IMR-90 (cell line): ENCODE measurements at regions not wholly inside any gene's neighbourhood (a gene's known extent, or its start where the extent isn't known, plus 50 kb on each side); places are given as distances from the start of the nearest gene placed in this dataset.
A peak's percentile ranks its signal among the peaks of the same experiment; 100 is the strongest.

Experiments used
- ATAC-seq: fragments of 200-7000 bp; cut with Tn5 transposase; 2 replicates; pipeline ENCODE4 v1.9.1; 2020; ENCODE audit warnings: low read depth, mild to moderate bottlenecking, moderate library complexity
- BruUV-seq: library from RNA; stranded (reverse); fragments of 400-500 nt; replicated peaks from 2 replicates; lab custom pipeline; 2021; lab: Mats Ljungman, UMichigan
- CTCF ChIA-PET: fragments of 300-600 bp; formaldehyde crosslinking; extraction: SDS; loops from one replicate; lab custom pipeline; 2021; ENCODE audit warnings: antibody characterized with exemption; lab: Yijun Ruan, JAX
- POLR2A ChIA-PET: fragments of 300-600 bp; sonication (Branson Sonifier 250); formaldehyde crosslinking; loops from one replicate; lab custom pipeline; 2022; ENCODE audit warnings: antibody characterized with exemption; ENCODE audit not compliant: unreplicated experiment; lab: Charles Lee
- DNase-seq: peaks from one replicate; pipeline ENCODE4 v3.0.0; 2013
- H2AFZ ChIP-seq: replicated peaks from 2 replicates; pipeline ENCODE3; 2013; ENCODE audit warnings: low read length, mild to moderate bottlenecking; ENCODE audit not compliant: poor library complexity
- H2AK5ac ChIP-seq: 2 replicates; pipeline ENCODE4 v1.6.1; 2013; ENCODE audit warnings: low read depth, low read length, inconsistent platforms
- H2AK9ac ChIP-seq: replicated peaks from 2 replicates; pipeline ENCODE3; 2013; ENCODE audit warnings: mild to moderate bottlenecking, low read depth, low read length, moderate library complexity; ENCODE audit not compliant: poor library complexity
- H2BK120ac ChIP-seq: 2 replicates; pipeline ENCODE4 v1.6.1; 2013; ENCODE audit warnings: low read depth, low read length, inconsistent platforms
- H2BK15ac ChIP-seq: 3 replicates; pipeline ENCODE4 v1.6.1; 2013; ENCODE audit warnings: low read depth, low read length, inconsistent platforms
- H2BK20ac ChIP-seq: 2 replicates; pipeline ENCODE4 v1.6.1; 2013; ENCODE audit warnings: low read depth, mild to moderate bottlenecking, inconsistent platforms, low read length, moderate library complexity
- H2BK5ac ChIP-seq: 2 replicates; pipeline ENCODE4 v1.6.1; 2013; ENCODE audit warnings: mild to moderate bottlenecking, low read depth, low read length, inconsistent platforms; ENCODE audit not compliant: poor library complexity, severe bottlenecking
- H3K14ac ChIP-seq: replicated peaks from 2 replicates; pipeline ENCODE4 v1.6.1; 2013; ENCODE audit warnings: low read depth, low read length, inconsistent platforms
- H3K18ac ChIP-seq: 2 replicates; pipeline ENCODE4 v1.6.1; 2013; ENCODE audit warnings: low read depth, low read length, control low read depth
- H3K23ac ChIP-seq: 2 replicates; pipeline ENCODE4 v1.6.1; 2013; ENCODE audit warnings: low read depth, low read length, inconsistent platforms
- H3K27ac ChIP-seq: 2 replicates; pipeline ENCODE4 v1.5.1; 2013; ENCODE audit warnings: mild to moderate bottlenecking, control low read depth, low read length; ENCODE audit not compliant: insufficient read depth
- H3K27me3 ChIP-seq: 2 replicates; pipeline ENCODE4 v1.6.1; 2013; ENCODE audit warnings: low read length; ENCODE audit not compliant: control insufficient read depth, insufficient read depth
- H3K36me3 ChIP-seq: 2 replicates; pipeline ENCODE4 v1.6.1; 2013; ENCODE audit warnings: low read length, mixed read lengths; ENCODE audit not compliant: control insufficient read depth, insufficient read depth
- H3K4ac ChIP-seq: 2 replicates; pipeline ENCODE4 v1.6.1; 2013; ENCODE audit warnings: low read depth, low read length, inconsistent platforms
- H3K4me1 ChIP-seq: 2 replicates; pipeline ENCODE4 v1.6.1; 2013; ENCODE audit warnings: low read length, mixed read lengths; ENCODE audit not compliant: control insufficient read depth, insufficient read depth
- H3K4me2 ChIP-seq: 2 replicates; pipeline ENCODE4 v1.6.1; 2013; ENCODE audit warnings: low read depth, mild to moderate bottlenecking, control low read depth, low read length, moderate library complexity
- H3K4me3 ChIP-seq: 2 replicates; pipeline ENCODE4 v1.5.1; 2013; ENCODE audit warnings: low read depth, mild to moderate bottlenecking, control low read depth, low read length, moderate library complexity; ENCODE audit not compliant: insufficient read depth
- H3K56ac ChIP-seq: 2 replicates; pipeline ENCODE4 v1.6.1; 2013; ENCODE audit warnings: low read length, inconsistent platforms; ENCODE audit not compliant: insufficient read depth; ENCODE audit errors: extremely low read depth
- H3K79me1 ChIP-seq, 2 experiments: 2 replicates each; pipeline ENCODE4 v1.6.1; 2013; ENCODE audit warnings: low read length in 2 of 2, inconsistent platforms in 1 of 2, low read depth in 1 of 2
- H3K9ac ChIP-seq: 2 replicates; pipeline ENCODE4 v1.6.1; 2013; ENCODE audit warnings: low read depth, low read length, control low read depth
- H3K9me1 ChIP-seq: 2 replicates; pipeline ENCODE4 v1.6.1; 2013; ENCODE audit warnings: low read length, inconsistent platforms; ENCODE audit not compliant: insufficient read depth
- H3K9me3 ChIP-seq: 2 replicates; pipeline ENCODE4 v1.6.1; 2013; ENCODE audit warnings: low read length; ENCODE audit not compliant: control insufficient read depth, insufficient read depth
- H4K20me1 ChIP-seq: 2 replicates; pipeline ENCODE4 v1.6.1; 2013; ENCODE audit warnings: low read length, inconsistent platforms; ENCODE audit not compliant: insufficient read depth
- H4K5ac ChIP-seq: 2 replicates; pipeline ENCODE4 v1.6.1; 2013; ENCODE audit warnings: mild to moderate bottlenecking, low read depth, low read length, control low read depth
- H4K8ac ChIP-seq, 2 experiments: 2 replicates each; pipeline ENCODE4 v1.6.1; 2013; ENCODE audit warnings: low read depth in 2 of 2, low read length in 2 of 2, control low read depth in 1 of 2, inconsistent platforms in 1 of 2
- H4K91ac ChIP-seq: 2 replicates; pipeline ENCODE4 v1.6.1; 2013; ENCODE audit warnings: low read depth, low read length, inconsistent platforms; ENCODE audit not compliant: insufficient read depth
- BHLHE40 ChIP-seq: fragments of 150-350 bp; IDR thresholded peaks from 2 replicates; pipeline ENCODE4 v1.6.1; 2016; ENCODE audit warnings: mild to moderate bottlenecking, low read depth, low read length
- CEBPB ChIP-seq: IDR thresholded peaks from 2 replicates; pipeline ENCODE4 v1.6.1; 2012; ENCODE audit warnings: low read depth, low read length, improper control_type of control experiment
- CHD1 ChIP-seq: IDR thresholded peaks from 2 replicates; pipeline ENCODE4 v1.6.1; 2012; ENCODE audit warnings: low read depth, low read length, improper control_type of control experiment
- FOS ChIP-seq: fragments of 150-350 bp; IDR thresholded peaks from 2 replicates; pipeline ENCODE4 v1.6.1; 2016; ENCODE audit warnings: low read depth, low read length
- MAFK ChIP-seq: IDR thresholded peaks from 2 replicates; pipeline ENCODE4 v1.6.1; 2012; ENCODE audit warnings: low read depth, low read length, improper control_type of control experiment
- MAZ ChIP-seq: IDR thresholded peaks from 2 replicates; pipeline ENCODE4 v1.6.1; 2012; ENCODE audit warnings: low read depth, mild to moderate bottlenecking, low read length, improper control_type of control experiment, moderate library complexity, borderline replicate concordance
- MXI1 ChIP-seq: IDR thresholded peaks from 2 replicates; pipeline ENCODE4 v1.6.1; 2012; ENCODE audit warnings: low read depth, mild to moderate bottlenecking, low read length, moderate library complexity, borderline replicate concordance
- NFE2L2 ChIP-seq: fragments of 150-350 bp; IDR thresholded peaks from 2 replicates; pipeline ENCODE4 v1.6.1; 2016; ENCODE audit warnings: low read depth, mild to moderate bottlenecking, low read length
- POLR2A ChIP-seq: IDR thresholded peaks from 2 replicates; pipeline ENCODE4 v1.6.1; 2012; ENCODE audit warnings: mild to moderate bottlenecking, low read depth, low read length
- RAD21 ChIP-seq: IDR thresholded peaks from 2 replicates; pipeline ENCODE4 v1.6.1; 2012; ENCODE audit warnings: low read length, improper control_type of control experiment
- RCOR1 ChIP-seq: IDR thresholded peaks from 2 replicates; pipeline ENCODE4 v1.6.1; 2012; ENCODE audit warnings: mild to moderate bottlenecking, low read length, improper control_type of control experiment; ENCODE audit not compliant: insufficient replicate concordance
- RFX5 ChIP-seq: IDR thresholded peaks from 2 replicates; pipeline ENCODE4 v1.8.0; 2012; ENCODE audit warnings: low read depth, mild to moderate bottlenecking, low read length, moderate library complexity
- SMC3 ChIP-seq: fragments of 150-350 bp; IDR thresholded peaks from 2 replicates; pipeline ENCODE4 v1.6.1; 2016; ENCODE audit warnings: low read depth, mild to moderate bottlenecking, antibody characterized with exemption, low read length, moderate library complexity
- WGBS, 2 experiments: methylation state at CpG; one replicate each; pipeline versions ENCODE4 v1.1.5 to v1.1.7; 2013; ENCODE audit warnings: missing lambda C conversion rate in 2 of 2; ENCODE audit not compliant: insufficient read length in 1 of 2; ENCODE audit errors: extremely low coverage in 2 of 2; 5-methylcytosine and 5-hydroxymethylcytosine counted together
- dilution Hi-C: fragments of 300-500 bp; cut with HindIII; formaldehyde crosslinking; loops from one replicate; pipeline ENCODE4 v1.14.3; 2018; ENCODE audit warnings: low sequenced_read_pairs; ENCODE audit not compliant: unreplicated experiment
- in situ Hi-C: fragments of 300-500 bp; cut with MboI; formaldehyde crosslinking; loops from 3 replicates; pipeline ENCODE4 v1.14.3; 2019; ENCODE audit warnings: low sequenced_read_pairs, inconsistent platforms, mixed read lengths
- intact Hi-C: fragments of 100-400 bp; cut with micrococcal nuclease; formaldehyde crosslinking; loops from 2 replicates; pipeline ENCODE4 v1.10.0; 2022
- TF ChIP-seq, protein P1 (sequence below): fragments of 150-350 bp; IDR thresholded peaks from 2 replicates; pipeline ENCODE4 v1.6.1; 2017; ENCODE audit warnings: mild to moderate bottlenecking, antibody characterized with exemption, low read length, low read depth
- TF ChIP-seq, protein P2 (sequence below): conservative IDR thresholded peaks from 2 replicates; pipeline ENCODE4 v1.5.1; 2012; ENCODE audit warnings: mild to moderate bottlenecking, low read depth, low read length, improper control_type of control experiment
- TF ChIP-seq, protein P3 (sequence below): fragments of 150-350 bp; IDR thresholded peaks from 2 replicates; pipeline ENCODE4 v1.6.1; 2016; ENCODE audit warnings: low read depth, mild to moderate bottlenecking, low read length, moderate library complexity, borderline replicate concordance

DNA sequence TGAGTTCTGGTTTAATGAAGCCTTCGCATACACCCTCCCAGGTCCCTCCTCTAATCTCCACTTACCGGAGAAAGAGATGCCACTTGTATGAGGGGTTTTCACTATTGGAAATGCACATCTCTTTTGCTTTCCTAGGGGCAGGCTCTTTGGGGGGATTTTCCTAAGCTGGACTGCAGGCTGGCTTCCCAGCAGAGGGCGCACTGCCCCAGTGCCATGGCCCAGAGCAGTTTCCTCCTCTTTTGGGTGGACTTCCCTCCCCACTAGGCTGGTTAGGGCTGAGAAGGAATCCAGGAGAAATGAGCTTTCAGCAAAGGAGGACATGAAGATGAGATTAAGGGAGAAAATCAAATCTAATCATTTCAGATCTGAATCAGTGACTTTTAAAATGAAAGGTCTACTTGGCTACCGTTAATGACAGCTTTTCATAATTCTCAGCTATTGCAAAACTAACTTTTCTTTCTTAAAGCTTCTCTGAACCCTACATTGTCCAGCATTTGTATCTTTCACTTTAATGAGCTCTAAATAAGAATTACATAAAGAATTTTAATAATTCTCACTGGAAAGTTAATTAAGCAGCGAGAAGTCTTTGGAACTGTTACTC is 784.1 kb upstream of the FANCL start:
- H2AK5ac ChIP-seq = no peak overlapping the region
- H4K91ac ChIP-seq = no peak overlapping the region
- no peaks in the 10 kb centered on the region for H3K9me3 ChIP-seq
- ATAC-seq (peak; percentile 70), DNase-seq (peak; percentile 26)
- no peak overlapping the region for H3K4me3 ChIP-seq
- in situ Hi-C loops (loop anchor here (10.0 kb wide), 1 partner anchor 1540 kb away; no protein-coding TSS in a partner anchor), dilution Hi-C loops (no loop called here), intact Hi-C loops (loop anchor here (1.0 kb wide), 3 partner anchors 263 to 1556 kb away; no protein-coding TSS in a partner anchor)
- no peak overlapping the region for H4K8ac ChIP-seq
- no peak overlapping the region for H2BK15ac ChIP-seq
- no peak overlapping the region for H2AFZ ChIP-seq
- no peak overlapping the region for H3K56ac ChIP-seq
- no peaks in the 10 kb centered on the region for H3K9me1 ChIP-seq
- H2BK20ac ChIP-seq = no peak overlapping the region
- POLR2A ChIA-PET = interaction anchor here (0.6 kb wide), 1 partner anchor 1525 kb away, joined by 6 read pairs; no protein-coding TSS in a partner anchor
- H3K27me3 ChIP-seq = no peaks in the 10 kb centered on the region
- H3K4me2 ChIP-seq = no peak overlapping the region
- no peak overlapping the region for H2BK120ac ChIP-seq
- H3K23ac ChIP-seq = no peak overlapping the region
- H2AK9ac ChIP-seq = no peak overlapping the region
- no peaks in the 10 kb centered on the region for H3K4me1 ChIP-seq
- H4K5ac ChIP-seq = no peak overlapping the region
- WGBS, 2 experiments = no CpG with 5 or more reads among the region's 5 CpGs
- no TSS peak for BruUV-seq
- no peak overlapping the region for H3K9ac ChIP-seq
- H3K27ac ChIP-seq = no peak overlapping the region
- H4K20me1 ChIP-seq = no peaks in the 10 kb centered on the region
- H3K79me1 ChIP-seq = no peaks in the 10 kb centered on the region
- H2BK5ac ChIP-seq = no peak overlapping the region
- H3K18ac ChIP-seq = no peak overlapping the region
- CTCF ChIA-PET = interaction anchor here (0.7 to 1.4 kb wide), 10 partner anchors 11 to 1556 kb away, joined by 3 to 8 read pairs (median 3); no protein-coding TSS in a partner anchor
- no peak overlapping the region for H3K14ac ChIP-seq
- H3K4ac ChIP-seq = no peak overlapping the region
- H3K36me3 ChIP-seq = no peaks in the 10 kb centered on the region
- TF ChIP-seq MXI1 (no peak), FOS (no peak), RFX5 (no peak), MAZ (no peak), POLR2A (no peak), RAD21 (peak; percentile 58), BHLHE40 (no peak), SMC3 (peak; percentile 60), CHD1 (no peak), NFE2L2 (no peak), CEBPB (no peak), RCOR1 (no peak), MAFK (no peak)
- TF ChIP-seq, protein P1, sequence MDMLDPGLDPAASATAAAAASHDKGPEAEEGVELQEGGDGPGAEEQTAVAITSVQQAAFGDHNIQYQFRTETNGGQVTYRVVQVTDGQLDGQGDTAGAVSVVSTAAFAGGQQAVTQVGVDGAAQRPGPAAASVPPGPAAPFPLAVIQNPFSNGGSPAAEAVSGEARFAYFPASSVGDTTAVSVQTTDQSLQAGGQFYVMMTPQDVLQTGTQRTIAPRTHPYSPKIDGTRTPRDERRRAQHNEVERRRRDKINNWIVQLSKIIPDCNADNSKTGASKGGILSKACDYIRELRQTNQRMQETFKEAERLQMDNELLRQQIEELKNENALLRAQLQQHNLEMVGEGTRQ = no peak
- TF ChIP-seq, protein P2, sequence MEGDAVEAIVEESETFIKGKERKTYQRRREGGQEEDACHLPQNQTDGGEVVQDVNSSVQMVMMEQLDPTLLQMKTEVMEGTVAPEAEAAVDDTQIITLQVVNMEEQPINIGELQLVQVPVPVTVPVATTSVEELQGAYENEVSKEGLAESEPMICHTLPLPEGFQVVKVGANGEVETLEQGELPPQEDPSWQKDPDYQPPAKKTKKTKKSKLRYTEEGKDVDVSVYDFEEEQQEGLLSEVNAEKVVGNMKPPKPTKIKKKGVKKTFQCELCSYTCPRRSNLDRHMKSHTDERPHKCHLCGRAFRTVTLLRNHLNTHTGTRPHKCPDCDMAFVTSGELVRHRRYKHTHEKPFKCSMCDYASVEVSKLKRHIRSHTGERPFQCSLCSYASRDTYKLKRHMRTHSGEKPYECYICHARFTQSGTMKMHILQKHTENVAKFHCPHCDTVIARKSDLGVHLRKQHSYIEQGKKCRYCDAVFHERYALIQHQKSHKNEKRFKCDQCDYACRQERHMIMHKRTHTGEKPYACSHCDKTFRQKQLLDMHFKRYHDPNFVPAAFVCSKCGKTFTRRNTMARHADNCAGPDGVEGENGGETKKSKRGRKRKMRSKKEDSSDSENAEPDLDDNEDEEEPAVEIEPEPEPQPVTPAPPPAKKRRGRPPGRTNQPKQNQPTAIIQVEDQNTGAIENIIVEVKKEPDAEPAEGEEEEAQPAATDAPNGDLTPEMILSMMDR = peak; percentile 59
- TF ChIP-seq, protein P3, sequence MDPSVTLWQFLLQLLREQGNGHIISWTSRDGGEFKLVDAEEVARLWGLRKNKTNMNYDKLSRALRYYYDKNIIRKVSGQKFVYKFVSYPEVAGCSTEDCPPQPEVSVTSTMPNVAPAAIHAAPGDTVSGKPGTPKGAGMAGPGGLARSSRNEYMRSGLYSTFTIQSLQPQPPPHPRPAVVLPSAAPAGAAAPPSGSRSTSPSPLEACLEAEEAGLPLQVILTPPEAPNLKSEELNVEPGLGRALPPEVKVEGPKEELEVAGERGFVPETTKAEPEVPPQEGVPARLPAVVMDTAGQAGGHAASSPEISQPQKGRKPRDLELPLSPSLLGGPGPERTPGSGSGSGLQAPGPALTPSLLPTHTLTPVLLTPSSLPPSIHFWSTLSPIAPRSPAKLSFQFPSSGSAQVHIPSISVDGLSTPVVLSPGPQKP = no peak
